H9 (cell line): ENCODE measurements at regions not wholly inside any gene's neighbourhood (a gene's known extent, or its start where the extent isn't known, plus 50 kb on each side); places are given as distances from the start of the nearest gene placed in this dataset.

ENCODE experiments used
- DNase-seq: peaks from one replicate; pipeline ENCODE4 v3.0.0-alpha.2; 2017
- H2AFZ ChIP-seq: one replicate; pipeline ENCODE4 v1.6.1; 2013; ENCODE audit warnings: mild to moderate bottlenecking, low read length, control low read depth, moderate library complexity
- H2AK5ac ChIP-seq: 2 replicates; pipeline ENCODE4 v1.6.1; 2013; ENCODE audit warnings: low read length, control low read depth, mixed read lengths; ENCODE audit not compliant: insufficient read length
- H2BK120ac ChIP-seq: one replicate; pipeline ENCODE4 v1.6.1; 2013; ENCODE audit warnings: low read depth, mild to moderate bottlenecking, low read length, control low read depth, inconsistent platforms; ENCODE audit not compliant: poor library complexity, severe bottlenecking
- H2BK12ac ChIP-seq: 2 replicates; pipeline ENCODE4 v1.6.1; 2013; ENCODE audit warnings: low read length, control low read depth, mixed read lengths, low read depth; ENCODE audit not compliant: insufficient read length
- H2BK15ac ChIP-seq: 2 replicates; pipeline ENCODE4 v1.6.1; 2013; ENCODE audit warnings: low read depth, low read length, control low read depth
- H2BK20ac ChIP-seq: one replicate; pipeline ENCODE4 v1.6.1; 2013; ENCODE audit warnings: low read depth, mild to moderate bottlenecking, low read length, control low read depth, inconsistent platforms; ENCODE audit not compliant: poor library complexity, severe bottlenecking
- H2BK5ac ChIP-seq: 2 replicates; pipeline ENCODE4 v1.6.1; 2013; ENCODE audit warnings: low read length, control low read depth, mixed read lengths; ENCODE audit not compliant: insufficient read length
- H3K14ac ChIP-seq: 2 replicates; pipeline ENCODE4 v1.6.1; 2013; ENCODE audit warnings: low read length, control low read depth; ENCODE audit not compliant: insufficient read depth
- H3K18ac ChIP-seq: 2 replicates; pipeline ENCODE4 v1.6.1; 2013; ENCODE audit warnings: low read depth, mild to moderate bottlenecking, mixed read lengths, low read length, control low read depth; ENCODE audit not compliant: insufficient read length
- H3K23ac ChIP-seq: 2 replicates; pipeline ENCODE4 v1.6.1; 2013; ENCODE audit warnings: low read length, control low read depth, mixed read lengths, low read depth; ENCODE audit not compliant: insufficient read length
- H3K23me2 ChIP-seq: 2 replicates; pipeline ENCODE4 v1.6.1; 2013; ENCODE audit warnings: low read depth, mild to moderate bottlenecking, mixed read lengths, low read length, control low read depth; ENCODE audit not compliant: insufficient read length, poor library complexity, severe bottlenecking
- H3K27ac ChIP-seq: 2 replicates; pipeline ENCODE4 v1.5.1; 2013; ENCODE audit warnings: low read length, control low read depth, mixed read lengths, low read depth; ENCODE audit not compliant: insufficient read length
- H3K27me3 ChIP-seq: 2 replicates; pipeline ENCODE4 v1.6.1; 2013; ENCODE audit warnings: low read length, control low read depth, inconsistent platforms; ENCODE audit not compliant: insufficient read depth
- H3K4ac ChIP-seq: 2 replicates; pipeline ENCODE4 v1.6.1; 2013; ENCODE audit warnings: low read depth, mild to moderate bottlenecking, control low read depth, inconsistent platforms, low read length, moderate library complexity
- H3K4me1 ChIP-seq: 2 replicates; pipeline ENCODE4 v1.6.1; 2013; ENCODE audit warnings: low read length, control low read depth, inconsistent platforms; ENCODE audit not compliant: insufficient read depth
- H3K4me2 ChIP-seq: 2 replicates; pipeline ENCODE4 v1.6.1; 2013; ENCODE audit warnings: low read length, control low read depth, mixed read lengths; ENCODE audit not compliant: insufficient read length, insufficient read depth
- H3K56ac ChIP-seq: 2 replicates; pipeline ENCODE4 v1.6.1; 2013; ENCODE audit warnings: low read depth, mild to moderate bottlenecking, mixed read lengths, low read length, control low read depth; ENCODE audit not compliant: insufficient read length
- H3K79me1 ChIP-seq: 2 replicates; pipeline ENCODE4 v1.6.1; 2013; ENCODE audit warnings: low read depth, mild to moderate bottlenecking, moderate library complexity, low read length, control low read depth, inconsistent platforms; ENCODE audit not compliant: insufficient read depth, poor library complexity, severe bottlenecking
- H3K79me2 ChIP-seq: 2 replicates; pipeline ENCODE4 v1.6.1; 2013; ENCODE audit warnings: low read length, control low read depth, inconsistent platforms; ENCODE audit not compliant: insufficient read depth
- H3K9ac ChIP-seq: 2 replicates; pipeline ENCODE4 v1.6.1; 2013; ENCODE audit warnings: low read length, control low read depth, mixed read lengths; ENCODE audit not compliant: insufficient read length; ENCODE audit errors: extremely low read depth
- H3K9me3 ChIP-seq: one replicate; pipeline ENCODE4 v1.6.1; 2013; ENCODE audit warnings: low read depth, low read length, inconsistent platforms; ENCODE audit not compliant: control insufficient read depth
- H3T11ph ChIP-seq: one replicate; pipeline ENCODE4 v1.6.1; 2013; ENCODE audit warnings: mild to moderate bottlenecking, low read length, control low read depth, inconsistent platforms
- H4K20me1 ChIP-seq: one replicate; pipeline ENCODE4 v1.6.1; 2013; ENCODE audit not compliant: control insufficient read depth, insufficient read length, insufficient read depth
- H4K5ac ChIP-seq: 2 replicates; pipeline ENCODE4 v1.6.1; 2013; ENCODE audit warnings: low read depth, mild to moderate bottlenecking, mixed read lengths, low read length, control low read depth; ENCODE audit not compliant: insufficient read length
- H4K8ac ChIP-seq: replicated peaks from 2 replicates; pipeline ENCODE4 v1.6.1; 2013; ENCODE audit warnings: low read length, control low read depth, mixed read lengths, low read depth; ENCODE audit not compliant: insufficient read length
- H4K91ac ChIP-seq: 2 replicates; pipeline ENCODE4 v1.6.1; 2013; ENCODE audit warnings: low read depth, mild to moderate bottlenecking, moderate library complexity, mixed read lengths, low read length, control low read depth; ENCODE audit not compliant: insufficient read length
- H3K27ac Mint-ChIP-seq, 3 experiments: 2 replicates in 2 of 3; 3 replicates in 1 of 3; pipeline ENCODE4 v1.8.0; 2020 to 2021; ENCODE audit warnings: mixed read lengths in 3 of 3, mild to moderate bottlenecking in 1 of 3, moderate library complexity in 1 of 3
- H3K27me3 Mint-ChIP-seq: 2 replicates; pipeline ENCODE4 v1.8.0; 2021; ENCODE audit warnings: low read depth, mild to moderate bottlenecking, moderate library complexity, mixed read lengths
- H3K36me3 Mint-ChIP-seq, 3 experiments: 2 replicates in 2 of 3; 3 replicates in 1 of 3; pipeline ENCODE4 v1.8.0; 2020 to 2021; ENCODE audit warnings: low read depth in 3 of 3, mixed read lengths in 3 of 3; ENCODE audit not compliant: insufficient read depth in 1 of 3
- H3K4me1 Mint-ChIP-seq, 2 experiments: 2 replicates each; pipeline ENCODE4 v1.8.0; 2020; ENCODE audit warnings: mixed read lengths in 2 of 2
- H3K4me3 Mint-ChIP-seq, 2 experiments: 2 replicates in 1 of 2; 3 replicates in 1 of 2; pipeline ENCODE4 v1.8.0; 2020 to 2021; ENCODE audit warnings: mild to moderate bottlenecking in 2 of 2, mixed read lengths in 2 of 2, moderate library complexity in 1 of 2
- H3K9me3 Mint-ChIP-seq, 2 experiments: 2 replicates in 1 of 2; 3 replicates in 1 of 2; pipeline ENCODE4 v1.8.0; 2020; ENCODE audit warnings: mild to moderate bottlenecking in 2 of 2, mixed read lengths in 2 of 2, moderate library complexity in 1 of 2
- CTCF ChIP-seq: fragments of 200-600 bp; sonication (generic); conservative IDR thresholded peaks from 3 replicates; pipeline ENCODE4 v1.8.0; 2021; ENCODE audit warnings: antibody characterized with exemption, mild to moderate bottlenecking
- WGBS: extraction: QIAGEN DNeasy Blood & Tissue Kit; methylation state at CpG from one replicate; pipeline ENCODE4 v1.1.7; 2013; ENCODE audit warnings: missing lambda C conversion rate, low lambda C conversion rate, mixed read lengths; ENCODE audit not compliant: insufficient read length; ENCODE audit errors: extremely low coverage; 5-methylcytosine and 5-hydroxymethylcytosine counted together

GRCh38 chr4:83191026-83191425 is 76.5 kb upstream of the PLAC8 start:
- Histone ChIP-seq H2AK5ac (no peak overlapping the region), H4K91ac (no peak overlapping the region), H3K79me2 (no peaks in the 10 kb centered on the region), H2AFZ (no peak overlapping the region), H3K23me2 (no peaks in the 10 kb centered on the region), H4K20me1 (no peaks in the 10 kb centered on the region), H3T11ph (no peak overlapping the region), H3K23ac (no peak overlapping the region), H2BK12ac (no peak overlapping the region), H2BK15ac (no peak overlapping the region), H3K56ac (no peak overlapping the region), H3K4ac (no peak overlapping the region), H2BK20ac (no peak overlapping the region), H3K27me3 (no peaks in the 10 kb centered on the region), H3K18ac (no peak overlapping the region), H3K9ac (no peak overlapping the region), H3K14ac (no peak overlapping the region), H3K27ac (no peak overlapping the region), H4K8ac (no peak overlapping the region), H3K4me1 (no peaks in the 10 kb centered on the region; the same call in 1 of the 2 replicates), H3K79me1 (no peaks in the 10 kb centered on the region), H2BK5ac (no peak overlapping the region), H3K4me2 (no peak overlapping the region), H2BK120ac (no peak overlapping the region), H3K9me3 (no peaks in the 10 kb centered on the region), H4K5ac (no peak overlapping the region)
- TF ChIP-seq CTCF = no peak
- peaks cover 3 to 6% of the 10 kb centered on the region in 2 experiments; a peak in 2 of 5 replicates for H3K9me3 Mint-ChIP-seq
- H3K4me1 Mint-ChIP-seq = peaks cover 16% of the 10 kb centered on the region in 2 experiments
- DNase-seq = no peak
- H3K27me3 Mint-ChIP-seq = peaks cover 3% of the 10 kb centered on the region
- no CpG with 5 or more reads among the region's 2 CpGs for WGBS
- H3K36me3 Mint-ChIP-seq = no peaks in the 10 kb centered on the region
- no peak overlapping the region for H3K27ac Mint-ChIP-seq
- no peak overlapping the region for H3K4me3 Mint-ChIP-seq
